ENCODE measurements at regions not wholly inside any gene's neighbourhood (a gene's known extent, or its start where the extent isn't known, plus 50 kb on each side); places are given as distances from the start of the nearest gene placed in this dataset.

DNA sequence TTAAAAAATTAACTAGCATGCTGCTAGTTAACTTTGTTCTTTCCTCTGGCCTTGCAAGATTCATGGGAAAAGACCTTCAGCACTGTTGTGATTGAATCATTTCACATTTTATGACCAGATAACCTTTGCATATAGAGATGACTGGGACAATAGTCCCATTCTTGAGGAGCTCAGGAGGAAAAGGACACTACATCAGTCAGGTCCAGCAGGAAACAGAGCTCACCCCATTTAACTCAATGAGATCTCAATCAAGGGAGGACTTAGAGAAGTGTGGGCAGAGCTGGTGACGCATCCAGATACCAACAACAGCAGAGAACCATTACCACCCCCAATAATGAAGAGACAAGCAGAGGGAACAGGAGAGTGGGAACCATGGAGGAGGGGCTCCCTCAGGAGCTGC lies 109.4 kb upstream of the GUCA2B start:
- TF ChIP-seq, protein P1, sequence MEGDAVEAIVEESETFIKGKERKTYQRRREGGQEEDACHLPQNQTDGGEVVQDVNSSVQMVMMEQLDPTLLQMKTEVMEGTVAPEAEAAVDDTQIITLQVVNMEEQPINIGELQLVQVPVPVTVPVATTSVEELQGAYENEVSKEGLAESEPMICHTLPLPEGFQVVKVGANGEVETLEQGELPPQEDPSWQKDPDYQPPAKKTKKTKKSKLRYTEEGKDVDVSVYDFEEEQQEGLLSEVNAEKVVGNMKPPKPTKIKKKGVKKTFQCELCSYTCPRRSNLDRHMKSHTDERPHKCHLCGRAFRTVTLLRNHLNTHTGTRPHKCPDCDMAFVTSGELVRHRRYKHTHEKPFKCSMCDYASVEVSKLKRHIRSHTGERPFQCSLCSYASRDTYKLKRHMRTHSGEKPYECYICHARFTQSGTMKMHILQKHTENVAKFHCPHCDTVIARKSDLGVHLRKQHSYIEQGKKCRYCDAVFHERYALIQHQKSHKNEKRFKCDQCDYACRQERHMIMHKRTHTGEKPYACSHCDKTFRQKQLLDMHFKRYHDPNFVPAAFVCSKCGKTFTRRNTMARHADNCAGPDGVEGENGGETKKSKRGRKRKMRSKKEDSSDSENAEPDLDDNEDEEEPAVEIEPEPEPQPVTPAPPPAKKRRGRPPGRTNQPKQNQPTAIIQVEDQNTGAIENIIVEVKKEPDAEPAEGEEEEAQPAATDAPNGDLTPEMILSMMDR (IDR thresholded peaks at IDR 0.05; ENCODE audit: low read length) = no peak
- no peak for TF ChIP-seq EZH2 (optimal IDR thresholded peaks at IDR 0.05; ENCODE audit: low read depth, low read length)

Measured in MM.1S (cell line).